ENCODE measurements at regions not wholly inside any gene's neighbourhood (a gene's known extent, or its start where the extent isn't known, plus 50 kb on each side); places are given as distances from the start of the nearest gene placed in this dataset.

- Histone ChIP-seq H3K9me3 (no peaks in the 10 kb centered on the region), H3K4me1 (ENCODE audit: insufficient read depth) (no peaks in the 10 kb centered on the region), H3K4me3 (no peak overlapping the region), H3K27ac (no peak overlapping the region), H3K36me3 (no peaks in the 10 kb centered on the region), H3K27me3 (no peaks in the 10 kb centered on the region)
- TF ChIP-seq CTCF (IDR thresholded peaks at IDR 0.05): no peak
- no peak for TF ChIP-seq POLR2A (IDR thresholded peaks at IDR 0.05)
- no peak for TF ChIP-seq EP300 (IDR thresholded peaks at IDR 0.05)
- no peak for DNase-seq
- intact Hi-C loops (cut with DNase I): no loop called here
Measured at GRCh38 chr5:101689306-101689705, 606.8 kb downstream of the SLCO4C1 start.

GRCh38 chr5:101688156-101688555 lies 607.9 kb downstream of the SLCO4C1 start:
- Histone ChIP-seq H3K36me3 (no peaks in the 10 kb centered on the region), H3K27me3 (no peaks in the 10 kb centered on the region), H3K27ac (no peak overlapping the region), H3K9me3 (no peaks in the 10 kb centered on the region), H3K4me1 (ENCODE audit: insufficient read depth) (no peaks in the 10 kb centered on the region), H3K4me3 (no peak overlapping the region)
- DNase-seq: no peak
- intact Hi-C loops (cut with DNase I): no loop called here
- TF ChIP-seq CTCF (IDR thresholded peaks at IDR 0.05) (no peak), POLR2A (IDR thresholded peaks at IDR 0.05) (no peak), EP300 (IDR thresholded peaks at IDR 0.05) (no peak)

- no peak for DNase-seq
- intact Hi-C loops (cut with DNase I): no loop called here
- H3K36me3 ChIP-seq: no peaks in the 10 kb centered on the region
- no peaks in the 10 kb centered on the region for H3K9me3 ChIP-seq
- H3K4me3 ChIP-seq: no peak overlapping the region
- no peaks in the 10 kb centered on the region for H3K4me1 ChIP-seq (ENCODE audit: insufficient read depth)
- no peak for TF ChIP-seq POLR2A (IDR thresholded peaks at IDR 0.05)
- TF ChIP-seq EP300 (IDR thresholded peaks at IDR 0.05): no peak
- TF ChIP-seq CTCF (IDR thresholded peaks at IDR 0.05): no peak
- no peaks in the 10 kb centered on the region for H3K27me3 ChIP-seq
- H3K27ac ChIP-seq: no peak overlapping the region
Measured at GRCh38 chr5:101687349-101687985, 608.6 kb downstream of the SLCO4C1 start.

- Histone ChIP-seq H3K4me3 (no peak overlapping the region), H3K4me1 (ENCODE audit: insufficient read depth) (no peaks in the 10 kb centered on the region), H3K36me3 (no peaks in the 10 kb centered on the region), H3K27ac (no peak overlapping the region), H3K27me3 (no peaks in the 10 kb centered on the region), H3K9me3 (no peaks in the 10 kb centered on the region)
- TF ChIP-seq POLR2A (IDR thresholded peaks at IDR 0.05) (no peak), EP300 (IDR thresholded peaks at IDR 0.05) (no peak), CTCF (IDR thresholded peaks at IDR 0.05) (no peak)
- intact Hi-C loops (cut with DNase I): no loop called here
- no peak for DNase-seq
- 46 to 65% (median 49%) methylated on average over 3 of the region's 3 CpGs for WGBS, 3 donors
Measured at GRCh38 chr5:101686536-101687157, 609.4 kb downstream of the SLCO4C1 start.
